Spinal cord (tissue), 9 donors: ENCODE measurements at regions not wholly inside any gene's neighbourhood (a gene's known extent, or its start where the extent isn't known, plus 50 kb on each side); places are given as distances from the start of the nearest gene placed in this dataset.
A peak's percentile ranks its signal among the peaks of the same experiment; 100 is the strongest.

Source experiments
- DNase-seq, 6 donors: peaks; one replicate each; pipeline versions ENCODE4 v3.0.0 to v3.0.0-alpha.2; 2013 to 2015; ENCODE audit warnings: low spot score in 6 of 6, low read depth in 4 of 6
- H3K27ac ChIP-seq: one replicate; pipeline ENCODE4 v1.5.1; 2013; ENCODE audit warnings: low read depth, low read length, control low read depth
- H3K27me3 ChIP-seq: one replicate; pipeline ENCODE4 v1.6.1; 2013; ENCODE audit warnings: low read length; ENCODE audit not compliant: control insufficient read depth, insufficient read depth
- H3K36me3 ChIP-seq: one replicate; pipeline ENCODE4 v1.6.1; 2013; ENCODE audit warnings: low read length; ENCODE audit not compliant: control insufficient read depth, insufficient read depth
- H3K4me1 ChIP-seq: one replicate; pipeline ENCODE4 v1.6.1; 2013; ENCODE audit warnings: low read length; ENCODE audit not compliant: control insufficient read depth, insufficient read depth
- H3K4me3 ChIP-seq: one replicate; pipeline ENCODE4 v1.5.1; 2013; ENCODE audit warnings: low read depth, low read length, control low read depth
- H3K9me3 ChIP-seq: one replicate; pipeline ENCODE4 v1.6.1; 2013; ENCODE audit warnings: low read length; ENCODE audit not compliant: control insufficient read depth, insufficient read depth
- WGBS: methylation state at CpG from one replicate; pipeline ENCODE4 v1.1.5; 2013; ENCODE audit warnings: missing lambda C conversion rate; ENCODE audit not compliant: insufficient coverage; 5-methylcytosine and 5-hydroxymethylcytosine counted together
- donor health status: healthy.

DNA sequence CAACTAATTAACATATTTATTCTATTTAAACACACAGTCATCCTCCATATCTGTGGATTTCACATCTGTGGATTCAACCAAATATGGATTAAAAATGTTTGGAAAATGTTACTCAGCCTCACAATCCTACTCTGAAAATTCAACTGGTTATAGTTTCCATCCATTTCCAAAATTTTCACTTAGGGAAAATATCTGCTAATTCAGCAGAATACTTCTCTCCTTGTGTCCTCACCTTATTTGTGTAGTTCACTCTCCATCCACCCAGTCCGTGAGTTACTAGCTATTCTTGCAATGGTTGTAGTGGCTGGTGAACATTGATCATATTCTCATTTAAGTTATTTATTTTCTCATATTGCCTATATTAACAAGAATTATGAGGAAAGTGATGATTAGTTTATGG, 77.6 kb upstream of the PRKCQ start:
- Histone ChIP-seq H3K9me3 (no peaks in the 10 kb centered on the region), H3K36me3 (no peaks in the 10 kb centered on the region), H3K4me3 (no peak overlapping the region), H3K27ac (no peak overlapping the region), H3K27me3 (no peaks in the 10 kb centered on the region), H3K4me1 (no peaks in the 10 kb centered on the region)
- no peak for DNase-seq
- no CpG with 5 or more reads among the region's 1 CpG for WGBS

- WGBS, result no CpG with 5 or more reads among the region's 2 CpGs
- Histone ChIP-seq H3K4me1 (no peaks in the 10 kb centered on the region), H3K36me3 (no peaks in the 10 kb centered on the region), H3K27me3 (no peaks in the 10 kb centered on the region), H3K27ac (no peak overlapping the region), H3K4me3 (no peak overlapping the region), H3K9me3 (no peaks in the 10 kb centered on the region)
- no peak for DNase-seq
Measured at GRCh38 chr10:6657196-6657595, 77.1 kb upstream of the PRKCQ start.

- 92% methylated on average over 2 of the region's 2 CpGs for WGBS
- DNase-seq, result no peak
- no peak overlapping the region for H3K27ac ChIP-seq
- no peaks in the 10 kb centered on the region for H3K36me3 ChIP-seq
- no peak overlapping the region for H3K4me3 ChIP-seq
- no peaks in the 10 kb centered on the region for H3K4me1 ChIP-seq
- H3K9me3 ChIP-seq, result no peaks in the 10 kb centered on the region
- no peaks in the 10 kb centered on the region for H3K27me3 ChIP-seq
Measured at GRCh38 chr10:6654571-6654970, 74.5 kb upstream of the PRKCQ start.

GRCh38 chr10:6650586-6650985, 70.5 kb upstream of the PRKCQ start:
- Histone ChIP-seq H3K9me3 (no peaks in the 10 kb centered on the region), H3K27me3 (no peaks in the 10 kb centered on the region), H3K4me3 (no peak overlapping the region), H3K4me1 (no peaks in the 10 kb centered on the region), H3K27ac (no peak overlapping the region), H3K36me3 (no peaks in the 10 kb centered on the region)
- WGBS, result 89% methylated on average over 5 of the region's 6 CpGs
- DNase-seq, result peak in 1 of 6 donors; percentile 15

- H3K27me3 ChIP-seq, result no peaks in the 10 kb centered on the region
- WGBS, result 92% methylated on average over 4 of the region's 6 CpGs
- H3K9me3 ChIP-seq, result no peaks in the 10 kb centered on the region
- DNase-seq, result peak in 1 of 6 donors; percentile 31
- no peak overlapping the region for H3K4me3 ChIP-seq
- H3K27ac ChIP-seq, result no peak overlapping the region
- no peaks in the 10 kb centered on the region for H3K36me3 ChIP-seq
- H3K4me1 ChIP-seq, result no peaks in the 10 kb centered on the region
Measured at GRCh38 chr10:6649903-6650302, 69.8 kb upstream of the PRKCQ start.

DNA sequence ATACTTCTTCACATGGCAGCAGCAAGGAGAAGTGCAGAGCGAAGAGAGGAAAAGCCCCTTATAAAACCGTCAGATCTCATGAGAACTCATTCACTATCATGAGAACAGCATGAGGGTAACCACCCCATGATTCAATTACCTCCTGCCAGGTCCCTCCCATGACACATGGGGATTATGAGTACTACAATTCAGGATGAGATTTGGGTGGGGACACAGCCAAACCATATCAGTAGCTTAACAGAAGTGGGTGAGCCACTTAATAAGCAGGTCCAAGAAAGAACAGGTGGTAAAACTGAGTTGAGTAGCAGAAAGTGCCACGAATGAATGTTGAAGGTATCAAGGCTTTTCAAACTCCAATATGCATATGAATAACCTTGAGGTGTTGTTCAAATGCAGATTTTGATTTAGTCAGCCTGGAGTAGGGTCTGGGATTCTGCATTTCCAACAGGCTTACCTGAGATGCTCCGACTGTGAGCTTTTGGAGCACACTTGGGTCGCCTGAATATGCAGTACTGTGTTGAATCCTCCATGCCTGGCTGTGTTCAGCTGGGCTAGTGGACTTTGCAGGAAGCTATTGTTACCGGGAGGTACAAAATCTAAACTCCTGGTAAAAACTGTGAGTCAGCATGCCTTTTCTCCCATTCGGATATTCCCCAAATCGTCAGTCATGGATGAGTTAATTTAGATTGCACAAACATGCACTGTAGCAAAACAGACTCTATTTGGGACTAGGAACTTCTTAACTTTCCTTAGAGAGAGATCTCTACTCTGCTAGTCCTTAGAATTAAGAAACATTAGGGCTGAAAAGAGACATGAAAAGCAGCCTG, 69.0 kb upstream of the PRKCQ start:
- 61% methylated on average over 4 of the region's 8 CpGs for WGBS
- Histone ChIP-seq H3K9me3 (no peaks in the 10 kb centered on the region), H3K4me3 (no peak overlapping the region), H3K36me3 (no peaks in the 10 kb centered on the region), H3K27me3 (no peaks in the 10 kb centered on the region), H3K4me1 (no peaks in the 10 kb centered on the region), H3K27ac (no peak overlapping the region)
- no peak for DNase-seq

- no peak overlapping the region for H3K4me3 ChIP-seq
- no peaks in the 10 kb centered on the region for H3K4me1 ChIP-seq
- no peaks in the 10 kb centered on the region for H3K36me3 ChIP-seq
- WGBS, result 62% methylated on average over 13 of the region's 13 CpGs
- H3K27me3 ChIP-seq, result no peaks in the 10 kb centered on the region
- H3K9me3 ChIP-seq, result no peaks in the 10 kb centered on the region
- peak in 1 of 6 donors; percentile 41 for DNase-seq
- no peak overlapping the region for H3K27ac ChIP-seq
Measured at GRCh38 chr10:6647811-6648526, 67.9 kb upstream of the PRKCQ start.

GRCh38 chr10:6643962-6644361, 63.9 kb upstream of the PRKCQ start:
- Histone ChIP-seq H3K27ac (no peak overlapping the region), H3K27me3 (no peaks in the 10 kb centered on the region), H3K9me3 (no peaks in the 10 kb centered on the region), H3K4me1 (no peaks in the 10 kb centered on the region), H3K36me3 (no peaks in the 10 kb centered on the region), H3K4me3 (no peak overlapping the region)
- no peak for DNase-seq
- WGBS, result no CpG with 5 or more reads among the region's 3 CpGs

DNA sequence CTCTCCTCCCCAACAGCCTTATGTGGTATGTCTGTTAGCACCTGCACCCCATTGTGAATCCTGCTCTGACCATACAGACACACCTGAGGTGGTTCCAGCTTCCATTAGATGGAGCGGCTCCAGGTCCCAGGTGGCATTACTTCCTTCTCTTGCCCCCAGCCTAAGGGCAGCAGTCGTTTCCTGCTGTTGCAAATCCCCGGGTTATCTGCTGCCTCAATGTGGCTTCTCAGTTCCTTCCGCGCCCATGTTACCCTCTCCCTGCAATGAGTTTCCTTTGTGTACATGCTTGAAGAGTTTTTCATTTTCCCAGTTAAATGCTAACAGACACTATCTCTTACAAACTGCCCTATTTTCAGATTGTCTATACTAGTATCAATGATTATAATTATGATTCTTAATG, 62.8 kb upstream of the PRKCQ start:
- WGBS, result 100% methylated on average over 2 of the region's 5 CpGs
- no peak for DNase-seq
- Histone ChIP-seq H3K27me3 (no peaks in the 10 kb centered on the region), H3K27ac (no peak overlapping the region), H3K36me3 (no peaks in the 10 kb centered on the region), H3K4me3 (no peak overlapping the region), H3K9me3 (no peaks in the 10 kb centered on the region), H3K4me1 (no peaks in the 10 kb centered on the region)
